Fibroblast of lung (primary cell): ENCODE measurements at regions not wholly inside any gene's neighbourhood (a gene's known extent, or its start where the extent isn't known, plus 50 kb on each side); places are given as distances from the start of the nearest gene placed in this dataset.

Experiments used
- DNase-seq, 2 donors: peaks; one replicate each; pipeline versions ENCODE4 v3.0.0 to v3.0.0-alpha.2; 2010; ENCODE audit warnings: low read depth in 2 of 2
- H2AFZ ChIP-seq: 2 replicates; pipeline ENCODE4 v1.5.1; 2012; ENCODE audit warnings: low read length, control low read depth, inconsistent platforms
- H3K27ac ChIP-seq: 2 replicates; pipeline ENCODE4 v1.5.1; 2011; ENCODE audit warnings: low read length, control low read depth; ENCODE audit not compliant: insufficient read depth
- H3K27me3 ChIP-seq: 2 replicates; pipeline ENCODE4 v1.5.1; 2011; ENCODE audit warnings: mild to moderate bottlenecking, low read length; ENCODE audit not compliant: control insufficient read depth, insufficient read depth
- H3K36me3 ChIP-seq: 2 replicates; pipeline ENCODE4 v1.5.1; 2011; ENCODE audit warnings: low read length; ENCODE audit not compliant: control insufficient read depth, insufficient read depth
- H3K4me1 ChIP-seq: 2 replicates; pipeline ENCODE4 v1.5.1; 2011; ENCODE audit warnings: low read length; ENCODE audit not compliant: control insufficient read depth, insufficient read depth; ENCODE audit errors: extremely low read depth
- H3K4me2 ChIP-seq: 2 replicates; pipeline ENCODE4 v1.5.1; 2011; ENCODE audit warnings: low read length, control low read depth; ENCODE audit not compliant: insufficient read depth; ENCODE audit errors: extremely low read depth
- H3K4me3 ChIP-seq, 4 experiments: fragments of 200-600 bp in 1 of 4; sonication (generic) in 1 of 4; replicated peaks in 1 of 4; 2 replicates each; pipeline ENCODE4 v1.5.1; 2011 to 2016; ENCODE audit warnings: low read length in 4 of 4, low read depth in 3 of 4, mild to moderate bottlenecking in 3 of 4, control low read depth in 2 of 4, inconsistent platforms in 1 of 4, mixed read lengths in 1 of 4; ENCODE audit not compliant: insufficient read depth in 1 of 4; ENCODE audit errors: control extremely low read depth in 1 of 4
- H3K79me2 ChIP-seq: 2 replicates; pipeline ENCODE4 v1.5.1; 2012; ENCODE audit warnings: mild to moderate bottlenecking, low read length, inconsistent platforms; ENCODE audit not compliant: control insufficient read depth, insufficient read depth
- H3K9ac ChIP-seq: 2 replicates; pipeline ENCODE4 v1.5.1; 2011; ENCODE audit warnings: mild to moderate bottlenecking, low read length, control low read depth; ENCODE audit not compliant: insufficient read depth
- H3K9me3 ChIP-seq: 2 replicates; pipeline ENCODE4 v1.5.1; 2012; ENCODE audit warnings: low read depth, low read length; ENCODE audit not compliant: control insufficient read depth, insufficient read depth
- H4K20me1 ChIP-seq: 2 replicates; pipeline ENCODE4 v1.5.1; 2011; ENCODE audit warnings: low read length; ENCODE audit not compliant: control insufficient read depth, insufficient read depth; ENCODE audit errors: extremely low read depth
- EZH2 ChIP-seq: IDR thresholded peaks from 2 replicates; pipeline ENCODE4 v1.5.1; 2012; ENCODE audit warnings: low read length, control low read depth, mild to moderate bottlenecking; ENCODE audit errors: missing control alignments
- TF ChIP-seq, protein P1 (sequence below), 2 donors: IDR thresholded peaks in 1 of 2; conservative IDR thresholded peaks in 1 of 2; 1 replicate in 1 of 2; 2 replicates in 1 of 2; pipeline ENCODE4 v1.5.1; 2011 to 2012; ENCODE audit warnings: low read length in 2 of 2, control low read depth in 1 of 2, inconsistent platforms in 1 of 2, low read depth in 1 of 2, mild to moderate bottlenecking in 1 of 2

DNA sequence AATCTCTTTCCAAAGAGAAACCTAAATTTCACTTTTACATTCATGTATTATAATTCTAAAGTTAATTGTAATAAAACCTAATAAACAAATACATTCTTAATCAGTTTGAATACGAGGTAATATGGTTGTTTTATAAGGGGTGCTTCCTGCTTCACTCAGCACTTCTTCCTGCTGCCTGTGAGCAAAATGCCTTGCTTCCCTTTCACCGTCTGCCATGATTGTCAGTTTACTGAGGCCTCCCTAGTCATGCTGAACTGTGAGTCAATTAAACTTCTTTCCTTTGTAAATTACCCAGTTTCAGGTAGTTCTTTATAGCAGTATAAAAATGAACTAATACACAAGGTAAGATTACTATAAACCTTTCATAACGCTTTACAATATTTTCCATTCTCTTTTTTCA is 491.1 kb upstream of the LRRC7 start:
- Histone ChIP-seq H3K4me2 (no peak overlapping the region), H4K20me1 (no peaks in the 10 kb centered on the region), H3K4me1 (no peaks in the 10 kb centered on the region), H3K27ac (no peak overlapping the region), H2AFZ (no peak overlapping the region), H3K27me3 (no peaks in the 10 kb centered on the region), H3K4me3 (no peak overlapping the region), H3K9ac (no peak overlapping the region), H3K9me3 (no peaks in the 10 kb centered on the region), H3K36me3 (no peaks in the 10 kb centered on the region), H3K79me2 (no peaks in the 10 kb centered on the region)
- DNase-seq: no peak
- TF ChIP-seq EZH2: no peak
- TF ChIP-seq, protein P1, sequence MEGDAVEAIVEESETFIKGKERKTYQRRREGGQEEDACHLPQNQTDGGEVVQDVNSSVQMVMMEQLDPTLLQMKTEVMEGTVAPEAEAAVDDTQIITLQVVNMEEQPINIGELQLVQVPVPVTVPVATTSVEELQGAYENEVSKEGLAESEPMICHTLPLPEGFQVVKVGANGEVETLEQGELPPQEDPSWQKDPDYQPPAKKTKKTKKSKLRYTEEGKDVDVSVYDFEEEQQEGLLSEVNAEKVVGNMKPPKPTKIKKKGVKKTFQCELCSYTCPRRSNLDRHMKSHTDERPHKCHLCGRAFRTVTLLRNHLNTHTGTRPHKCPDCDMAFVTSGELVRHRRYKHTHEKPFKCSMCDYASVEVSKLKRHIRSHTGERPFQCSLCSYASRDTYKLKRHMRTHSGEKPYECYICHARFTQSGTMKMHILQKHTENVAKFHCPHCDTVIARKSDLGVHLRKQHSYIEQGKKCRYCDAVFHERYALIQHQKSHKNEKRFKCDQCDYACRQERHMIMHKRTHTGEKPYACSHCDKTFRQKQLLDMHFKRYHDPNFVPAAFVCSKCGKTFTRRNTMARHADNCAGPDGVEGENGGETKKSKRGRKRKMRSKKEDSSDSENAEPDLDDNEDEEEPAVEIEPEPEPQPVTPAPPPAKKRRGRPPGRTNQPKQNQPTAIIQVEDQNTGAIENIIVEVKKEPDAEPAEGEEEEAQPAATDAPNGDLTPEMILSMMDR (conservative IDR thresholded peaks at IDR 0.05 in 1 of 2, IDR thresholded peaks at IDR 0.05 in 1 of 2; ENCODE audit: low read depth in 1 of 2, low read length in 2 of 2): no peak

DNA sequence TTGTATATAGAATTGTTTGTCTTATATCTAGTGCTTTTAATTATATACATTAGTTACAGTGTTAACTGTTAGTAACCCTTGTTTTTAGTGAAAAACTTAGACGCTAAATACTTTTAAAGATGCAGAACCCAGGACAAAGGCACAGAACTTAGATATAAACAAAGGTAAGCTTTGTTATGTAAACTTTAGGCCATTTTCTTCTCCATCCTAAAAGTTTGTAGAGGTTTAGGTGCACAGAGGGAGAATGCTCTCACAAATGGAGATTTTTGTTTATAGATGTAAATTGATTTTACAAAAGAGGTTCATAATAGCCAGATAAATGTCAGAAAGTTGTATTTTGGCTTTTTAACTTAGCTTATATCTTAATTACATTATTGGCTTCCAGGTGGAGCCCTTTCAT is 490.5 kb upstream of the LRRC7 start:
- Histone ChIP-seq H3K36me3 (no peaks in the 10 kb centered on the region), H3K27me3 (no peaks in the 10 kb centered on the region), H3K27ac (no peak overlapping the region), H3K4me1 (no peaks in the 10 kb centered on the region), H4K20me1 (no peaks in the 10 kb centered on the region), H3K4me3 (no peak overlapping the region), H3K9ac (no peak overlapping the region), H3K79me2 (no peaks in the 10 kb centered on the region), H3K4me2 (no peak overlapping the region), H2AFZ (no peak overlapping the region), H3K9me3 (no peaks in the 10 kb centered on the region)
- no peak for DNase-seq
- no peak for TF ChIP-seq EZH2
- TF ChIP-seq, protein P1 (conservative IDR thresholded peaks at IDR 0.05 in 1 of 2, IDR thresholded peaks at IDR 0.05 in 1 of 2; ENCODE audit: low read depth in 1 of 2, low read length in 2 of 2): no peak

DNA sequence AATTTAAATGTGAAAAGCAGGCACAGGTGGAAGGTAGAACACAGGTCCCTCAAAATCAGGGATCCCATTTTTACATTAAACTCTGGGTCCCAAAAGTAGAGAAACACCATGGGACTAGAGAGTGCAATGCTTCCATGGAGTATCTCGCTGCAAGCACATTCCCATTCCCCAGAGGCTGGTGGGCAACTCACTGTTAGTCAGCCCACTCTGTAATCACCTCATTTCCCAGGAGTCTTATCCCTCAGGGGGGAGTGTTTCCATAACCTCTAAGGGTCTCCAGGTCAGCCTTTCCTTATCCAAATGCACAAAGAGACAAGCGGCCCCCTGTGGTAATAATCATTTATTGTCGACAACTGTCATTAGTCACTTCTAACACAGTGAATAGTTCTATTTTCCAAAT is 490.1 kb upstream of the LRRC7 start:
- Histone ChIP-seq H3K9me3 (no peaks in the 10 kb centered on the region), H2AFZ (no peak overlapping the region), H3K79me2 (no peaks in the 10 kb centered on the region), H3K4me2 (no peak overlapping the region), H3K4me3 (no peak overlapping the region), H4K20me1 (no peaks in the 10 kb centered on the region), H3K9ac (no peak overlapping the region), H3K27me3 (no peaks in the 10 kb centered on the region), H3K4me1 (no peaks in the 10 kb centered on the region), H3K27ac (no peak overlapping the region), H3K36me3 (no peaks in the 10 kb centered on the region)
- no peak for DNase-seq
- no peak for TF ChIP-seq EZH2
- TF ChIP-seq, protein P1 (conservative IDR thresholded peaks at IDR 0.05 in 1 of 2, IDR thresholded peaks at IDR 0.05 in 1 of 2; ENCODE audit: low read depth in 1 of 2, low read length in 2 of 2): no peak
